ENCODE measurements at regions not wholly inside any gene's neighbourhood (a gene's known extent, or its start where the extent isn't known, plus 50 kb on each side); places are given as distances from the start of the nearest gene placed in this dataset.
"Not testable (repeated sequence)": the region's sequence is repeated elsewhere in the genome, so short reads cannot be mapped to it uniquely, and the experiment has no call there.

DNA sequence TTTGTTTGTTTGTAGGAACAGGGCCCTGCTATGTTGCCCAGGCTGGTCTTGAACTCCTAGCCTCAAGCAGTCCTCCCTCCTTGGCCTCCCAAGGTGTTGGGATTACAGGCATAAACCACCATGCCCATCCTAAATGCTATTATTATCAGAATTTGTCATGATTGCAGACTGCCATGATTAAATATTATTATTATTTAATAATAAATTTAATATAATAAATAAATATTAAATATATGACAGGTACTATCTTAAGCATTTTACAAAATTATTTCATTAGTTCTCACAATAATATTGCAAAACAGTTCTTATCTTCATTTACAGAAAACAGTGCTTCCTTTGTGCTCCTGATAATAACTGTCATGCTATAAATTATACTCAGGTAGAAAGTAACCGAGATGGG, 133.4 kb upstream of the JADE1 start (continued):
- TF ChIP-seq, protein P1, sequence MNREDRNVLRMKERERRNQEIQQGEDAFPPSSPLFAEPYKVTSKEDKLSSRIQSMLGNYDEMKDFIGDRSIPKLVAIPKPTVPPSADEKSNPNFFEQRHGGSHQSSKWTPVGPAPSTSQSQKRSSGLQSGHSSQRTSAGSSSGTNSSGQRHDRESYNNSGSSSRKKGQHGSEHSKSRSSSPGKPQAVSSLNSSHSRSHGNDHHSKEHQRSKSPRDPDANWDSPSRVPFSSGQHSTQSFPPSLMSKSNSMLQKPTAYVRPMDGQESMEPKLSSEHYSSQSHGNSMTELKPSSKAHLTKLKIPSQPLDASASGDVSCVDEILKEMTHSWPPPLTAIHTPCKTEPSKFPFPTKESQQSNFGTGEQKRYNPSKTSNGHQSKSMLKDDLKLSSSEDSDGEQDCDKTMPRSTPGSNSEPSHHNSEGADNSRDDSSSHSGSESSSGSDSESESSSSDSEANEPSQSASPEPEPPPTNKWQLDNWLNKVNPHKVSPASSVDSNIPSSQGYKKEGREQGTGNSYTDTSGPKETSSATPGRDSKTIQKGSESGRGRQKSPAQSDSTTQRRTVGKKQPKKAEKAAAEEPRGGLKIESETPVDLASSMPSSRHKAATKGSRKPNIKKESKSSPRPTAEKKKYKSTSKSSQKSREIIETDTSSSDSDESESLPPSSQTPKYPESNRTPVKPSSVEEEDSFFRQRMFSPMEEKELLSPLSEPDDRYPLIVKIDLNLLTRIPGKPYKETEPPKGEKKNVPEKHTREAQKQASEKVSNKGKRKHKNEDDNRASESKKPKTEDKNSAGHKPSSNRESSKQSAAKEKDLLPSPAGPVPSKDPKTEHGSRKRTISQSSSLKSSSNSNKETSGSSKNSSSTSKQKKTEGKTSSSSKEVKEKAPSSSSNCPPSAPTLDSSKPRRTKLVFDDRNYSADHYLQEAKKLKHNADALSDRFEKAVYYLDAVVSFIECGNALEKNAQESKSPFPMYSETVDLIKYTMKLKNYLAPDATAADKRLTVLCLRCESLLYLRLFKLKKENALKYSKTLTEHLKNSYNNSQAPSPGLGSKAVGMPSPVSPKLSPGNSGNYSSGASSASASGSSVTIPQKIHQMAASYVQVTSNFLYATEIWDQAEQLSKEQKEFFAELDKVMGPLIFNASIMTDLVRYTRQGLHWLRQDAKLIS (CRISPR knock-in tag; IDR thresholded peaks at IDR 0.05; ENCODE audit: borderline replicate concordance): no peak
- TF ChIP-seq HMGA2 (CRISPR knock-in tag; IDR thresholded peaks at IDR 0.05) (peak; percentile 95), GRHL2 (CRISPR knock-in tag; IDR thresholded peaks at IDR 0.05; ENCODE audit: insufficient replicate concordance, severe bottlenecking) (no peak), ZNF121 (CRISPR knock-in tag; IDR thresholded peaks at IDR 0.05) (peak; percentile 12; the same call in 1 of the 2 replicates), SOX15 (CRISPR knock-in tag; IDR thresholded peaks at IDR 0.05) (no peak), ESRRA (CRISPR knock-in tag; IDR thresholded peaks at IDR 0.05; ENCODE audit: borderline replicate concordance) (no peak), ZNF416 (CRISPR knock-in tag; IDR thresholded peaks at IDR 0.05) (no peak), MYBL2 (CRISPR knock-in tag; IDR thresholded peaks at IDR 0.05) (no peak), EMX1 (CRISPR knock-in tag; IDR thresholded peaks at IDR 0.05) (no peak)
- TF ChIP-seq, protein P2, sequence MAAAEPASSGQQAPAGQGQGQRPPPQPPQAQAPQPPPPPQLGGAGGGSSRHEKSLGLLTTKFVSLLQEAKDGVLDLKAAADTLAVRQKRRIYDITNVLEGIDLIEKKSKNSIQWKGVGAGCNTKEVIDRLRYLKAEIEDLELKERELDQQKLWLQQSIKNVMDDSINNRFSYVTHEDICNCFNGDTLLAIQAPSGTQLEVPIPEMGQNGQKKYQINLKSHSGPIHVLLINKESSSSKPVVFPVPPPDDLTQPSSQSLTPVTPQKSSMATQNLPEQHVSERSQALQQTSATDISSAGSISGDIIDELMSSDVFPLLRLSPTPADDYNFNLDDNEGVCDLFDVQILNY (CRISPR knock-in tag; IDR thresholded peaks at IDR 0.05): no peak

DNA sequence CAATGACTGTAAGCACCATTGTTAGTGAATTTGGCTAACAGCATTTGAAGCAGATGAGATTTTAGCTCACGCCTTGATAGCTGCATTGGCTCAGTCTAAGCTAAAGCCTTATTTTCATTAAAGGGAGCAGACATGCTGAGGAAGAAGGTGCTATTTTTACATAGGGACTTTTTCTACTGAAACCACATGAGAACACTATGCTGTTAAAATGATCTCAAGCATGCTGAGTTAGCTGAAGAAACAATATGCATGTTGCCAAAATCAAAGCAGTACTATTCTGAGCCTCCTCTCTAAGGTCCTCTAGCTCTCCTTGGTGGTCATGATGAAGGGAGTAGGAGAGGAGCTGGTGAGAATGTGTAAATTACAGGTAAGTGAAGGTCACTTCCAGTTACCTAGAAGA, 134.4 kb upstream of the JADE1 start:
- Mint-ChIP-seq H3K4me1 (peaks cover 52% of the 10 kb centered on the region), H3K27me3 (ENCODE audit: low read depth) (no peaks in the 10 kb centered on the region), H3K27ac (peak overlapping the region; percentile 34), H3K36me3 (peaks cover 14% of the 10 kb centered on the region), H3K4me3 (no peak overlapping the region), H3K9me3 (peaks cover 19% of the 10 kb centered on the region)
- ATAC-seq (no peak), DNase-seq (ENCODE audit: low spot score) (no peak)
- ChIA-PET POLR2A (no interaction called here), CTCF (interaction anchor here (0.6 kb wide), 1 partner anchor 112 kb away, joined by 3 read pairs; no protein-coding TSS in a partner anchor)
- no peak for TF ChIP-seq CREB1 (CRISPR knock-in tag; IDR thresholded peaks at IDR 0.05)
- no peak for TF ChIP-seq TEAD1 (CRISPR knock-in tag; IDR thresholded peaks at IDR 0.05)

DNA sequence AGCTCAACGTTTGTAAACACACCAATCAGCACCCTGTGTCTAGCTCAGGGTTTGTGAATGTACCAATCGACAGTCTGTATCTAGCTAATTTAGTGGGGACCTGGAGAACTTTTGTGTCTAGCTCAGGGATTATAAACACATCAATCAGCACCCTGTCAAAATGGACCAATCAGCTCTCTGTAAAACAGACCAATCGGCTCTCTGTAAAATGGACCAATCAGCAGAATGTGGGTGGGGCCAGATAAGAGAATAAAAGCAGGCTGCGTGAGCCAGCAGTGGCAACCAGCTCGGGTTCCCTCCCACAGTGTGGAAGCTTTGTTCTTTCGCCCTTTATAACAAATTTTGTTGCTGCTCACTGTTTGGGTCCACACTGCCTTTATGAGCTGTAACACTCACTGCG, 136.3 kb upstream of the JADE1 start:
- Mint-ChIP-seq H3K9me3 (peaks cover 20% of the 10 kb centered on the region), H3K4me1 (peaks cover 42% of the 10 kb centered on the region), H3K36me3 (peaks cover 17% of the 10 kb centered on the region), H3K27ac (peak overlapping the region; percentile 74)
- H3K27me3 Mint-ChIP-seq (ENCODE audit: low read depth); DNase-seq (ENCODE audit: low spot score); POLR2A ChIA-PET; H3K4me3 Mint-ChIP-seq; ATAC-seq: not testable (repeated sequence)
- TF ChIP-seq NFYB (CRISPR knock-in tag; conservative IDR thresholded peaks at IDR 0.05; ENCODE audit: low read depth): peak; percentile 39; the same call in 1 of the 2 replicates
- CTCF ChIA-PET: interaction anchor here (1.1 kb wide), 1 partner anchor 99 kb away, joined by 3 read pairs; no protein-coding TSS in a partner anchor

DNA sequence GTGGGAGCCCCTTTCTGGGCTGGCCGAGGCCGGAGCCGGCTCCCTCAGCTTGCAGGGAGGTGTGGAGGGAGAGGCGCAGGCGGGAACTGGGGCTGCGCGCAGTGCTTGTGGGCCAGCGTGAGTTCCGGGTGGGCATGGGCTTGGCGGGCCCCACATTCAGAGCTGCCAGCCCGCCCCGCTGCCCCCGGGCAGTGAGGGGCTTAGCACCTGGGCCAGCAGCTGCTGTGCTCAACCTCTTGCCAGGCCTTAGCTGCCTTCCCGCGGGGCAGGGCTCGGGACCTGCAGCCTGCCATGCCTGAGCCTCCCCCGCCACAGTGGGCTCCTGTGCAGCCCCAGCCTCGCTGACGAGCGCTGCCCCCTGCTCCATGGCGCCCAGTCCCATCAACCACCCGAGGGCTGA, 136.9 kb upstream of the JADE1 start:
- Mint-ChIP-seq H3K36me3 (peaks cover 17% of the 10 kb centered on the region), H3K9me3 (peaks cover 18% of the 10 kb centered on the region), H3K4me1 (peaks cover 36% of the 10 kb centered on the region)
- CTCF ChIA-PET: interaction anchor here (0.5 to 1.1 kb wide), 2 partner anchors 34 to 98 kb away, joined by 3 to 4 read pairs; no protein-coding TSS in a partner anchor
- ATAC-seq; H3K27ac Mint-ChIP-seq; POLR2A ChIA-PET; DNase-seq (ENCODE audit: low spot score); H3K27me3 Mint-ChIP-seq (ENCODE audit: low read depth); H3K4me3 Mint-ChIP-seq: not testable (repeated sequence)

DNA sequence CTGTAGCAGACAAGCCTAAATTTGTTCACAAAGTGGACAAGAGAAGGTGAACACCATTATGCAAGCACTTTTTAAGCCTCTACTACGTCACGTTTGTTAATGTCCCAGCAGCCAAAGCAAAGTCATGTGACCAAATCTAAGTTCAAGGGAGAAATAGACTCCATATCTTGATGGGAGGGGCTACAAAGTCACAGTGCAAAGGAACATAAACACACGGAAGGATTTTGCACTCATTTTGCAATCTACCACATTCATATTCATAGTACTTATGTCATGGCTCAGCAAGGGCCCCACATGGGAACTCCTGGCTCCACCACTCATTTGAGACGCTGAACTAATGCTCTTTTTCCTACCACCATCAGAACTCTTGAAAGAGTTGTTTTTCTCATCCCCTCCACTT, 139.0 kb upstream of the JADE1 start:
- POLR2A ChIA-PET: no interaction called here
- DNase-seq (ENCODE audit: low spot score) (no peak), ATAC-seq (no peak)
- H3K27ac Mint-ChIP-seq: no peak overlapping the region
- peaks cover 32% of the 10 kb centered on the region for H3K9me3 Mint-ChIP-seq
- H3K36me3 Mint-ChIP-seq: peaks cover 31% of the 10 kb centered on the region
- no peak overlapping the region for H3K4me3 Mint-ChIP-seq
- no peak for TF ChIP-seq FOXJ3 (CRISPR knock-in tag; IDR thresholded peaks at IDR 0.05; ENCODE audit: borderline replicate concordance)
- TF ChIP-seq, protein P3, sequence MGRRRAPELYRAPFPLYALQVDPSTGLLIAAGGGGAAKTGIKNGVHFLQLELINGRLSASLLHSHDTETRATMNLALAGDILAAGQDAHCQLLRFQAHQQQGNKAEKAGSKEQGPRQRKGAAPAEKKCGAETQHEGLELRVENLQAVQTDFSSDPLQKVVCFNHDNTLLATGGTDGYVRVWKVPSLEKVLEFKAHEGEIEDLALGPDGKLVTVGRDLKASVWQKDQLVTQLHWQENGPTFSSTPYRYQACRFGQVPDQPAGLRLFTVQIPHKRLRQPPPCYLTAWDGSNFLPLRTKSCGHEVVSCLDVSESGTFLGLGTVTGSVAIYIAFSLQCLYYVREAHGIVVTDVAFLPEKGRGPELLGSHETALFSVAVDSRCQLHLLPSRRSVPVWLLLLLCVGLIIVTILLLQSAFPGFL (CRISPR knock-in tag; IDR thresholded peaks at IDR 0.05; ENCODE audit: borderline replicate concordance): no peak
- no peak for TF ChIP-seq ZNF263 (CRISPR knock-in tag; IDR thresholded peaks at IDR 0.05; ENCODE audit: low read depth)
- TF ChIP-seq, protein P4, sequence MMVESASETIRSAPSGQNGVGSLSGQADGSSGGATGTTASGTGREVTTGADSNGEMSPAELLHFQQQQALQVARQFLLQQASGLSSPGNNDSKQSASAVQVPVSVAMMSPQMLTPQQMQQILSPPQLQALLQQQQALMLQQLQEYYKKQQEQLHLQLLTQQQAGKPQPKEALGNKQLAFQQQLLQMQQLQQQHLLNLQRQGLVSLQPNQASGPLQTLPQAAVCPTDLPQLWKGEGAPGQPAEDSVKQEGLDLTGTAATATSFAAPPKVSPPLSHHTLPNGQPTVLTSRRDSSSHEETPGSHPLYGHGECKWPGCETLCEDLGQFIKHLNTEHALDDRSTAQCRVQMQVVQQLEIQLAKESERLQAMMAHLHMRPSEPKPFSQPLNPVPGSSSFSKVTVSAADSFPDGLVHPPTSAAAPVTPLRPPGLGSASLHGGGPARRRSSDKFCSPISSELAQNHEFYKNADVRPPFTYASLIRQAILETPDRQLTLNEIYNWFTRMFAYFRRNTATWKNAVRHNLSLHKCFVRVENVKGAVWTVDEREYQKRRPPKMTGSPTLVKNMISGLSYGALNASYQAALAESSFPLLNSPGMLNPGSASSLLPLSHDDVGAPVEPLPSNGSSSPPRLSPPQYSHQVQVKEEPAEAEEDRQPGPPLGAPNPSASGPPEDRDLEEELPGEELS (CRISPR knock-in tag; IDR thresholded peaks at IDR 0.05): no peak
- no peak for TF ChIP-seq SMAD3 (CRISPR knock-in tag; IDR thresholded peaks at IDR 0.05; ENCODE audit: borderline replicate concordance)
- TF ChIP-seq, protein P5, sequence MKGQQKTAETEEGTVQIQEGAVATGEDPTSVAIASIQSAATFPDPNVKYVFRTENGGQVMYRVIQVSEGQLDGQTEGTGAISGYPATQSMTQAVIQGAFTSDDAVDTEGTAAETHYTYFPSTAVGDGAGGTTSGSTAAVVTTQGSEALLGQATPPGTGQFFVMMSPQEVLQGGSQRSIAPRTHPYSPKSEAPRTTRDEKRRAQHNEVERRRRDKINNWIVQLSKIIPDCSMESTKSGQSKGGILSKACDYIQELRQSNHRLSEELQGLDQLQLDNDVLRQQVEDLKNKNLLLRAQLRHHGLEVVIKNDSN (CRISPR knock-in tag; IDR thresholded peaks at IDR 0.05): no peak
- TF ChIP-seq NFE2L1 (CRISPR knock-in tag; IDR thresholded peaks at IDR 0.05): no peak
- CTCF ChIA-PET: no interaction called here
- H3K27me3 Mint-ChIP-seq (ENCODE audit: low read depth): no peaks in the 10 kb centered on the region; the same call in 1 of the 2 replicates
- H3K4me1 Mint-ChIP-seq: peaks cover 24% of the 10 kb centered on the region
